NCI-H1694 treated with DMSO at 0.1 percent for 48 hours (cell line): ENCODE measurements at regions not wholly inside any gene's neighbourhood (a gene's known extent, or its start where the extent isn't known, plus 50 kb on each side); places are given as distances from the start of the nearest gene placed in this dataset.
A peak's percentile ranks its signal among the peaks of the same experiment; 100 is the strongest.

Source experiments
- DNase-seq: peaks from one replicate; lab custom pipeline; 2025; lab: John Stamatoyannopoulos, UW

DNA sequence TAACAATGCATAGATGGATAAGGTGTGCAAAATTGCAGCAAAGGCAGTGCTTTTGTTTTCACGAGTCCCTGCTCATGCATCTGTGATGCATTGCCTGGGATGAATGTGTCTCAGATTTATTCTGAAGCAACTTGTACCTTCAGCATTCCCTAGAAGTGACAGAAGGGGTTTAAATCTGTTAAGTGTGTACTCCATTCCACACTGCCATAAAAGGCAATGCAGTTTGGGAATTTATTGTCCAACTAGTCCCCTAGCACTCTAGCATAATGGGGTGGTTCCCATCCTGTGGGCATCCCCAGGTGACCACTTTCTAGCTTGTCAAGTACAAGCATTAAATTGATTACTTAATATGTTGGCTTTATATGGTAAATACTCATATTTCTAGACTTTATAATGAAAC is 306.5 kb upstream of the CBLB start:
- no peak for DNase-seq

GRCh38 chr3:106176734-106177133 is 307.9 kb upstream of the CBLB start:
- no peak for DNase-seq

- DNase-seq: no peak
These were observed 314.2 kb upstream of the CBLB start for GRCh38 chr3:106182950-106183511.

DNA sequence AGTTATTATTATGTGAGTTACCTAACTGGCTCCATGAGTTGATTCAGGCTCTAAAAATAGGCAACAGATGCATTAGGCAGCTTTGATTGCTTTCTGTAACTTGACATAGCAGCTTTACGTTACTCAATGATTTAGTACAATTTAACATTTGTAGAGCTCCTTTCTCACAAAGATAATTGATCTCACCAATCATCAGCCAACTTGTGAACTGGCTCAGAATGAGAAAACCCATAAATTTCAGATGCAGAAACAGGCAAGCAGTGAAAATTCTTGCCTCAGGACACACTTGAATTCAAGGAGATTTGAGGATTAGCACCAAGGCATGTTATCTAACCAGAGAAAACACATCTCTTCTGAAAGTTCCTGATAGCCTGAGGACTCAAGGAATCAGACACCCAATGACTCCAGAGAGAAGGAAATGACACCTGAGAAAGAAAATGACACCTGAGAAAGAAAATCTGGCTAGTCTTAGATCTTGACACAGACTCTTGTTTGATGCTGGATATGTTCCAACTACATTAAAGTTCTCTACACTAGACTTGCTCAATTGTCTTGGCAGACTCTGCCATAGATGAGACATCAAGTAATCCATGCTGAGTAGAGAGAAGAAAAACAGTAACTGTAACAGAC is 315.1 kb upstream of the CBLB start:
- DNase-seq: no peak

- no peak for DNase-seq
These were observed 316.0 kb upstream of the CBLB start for GRCh38 chr3:106184540-106185457.

DNA sequence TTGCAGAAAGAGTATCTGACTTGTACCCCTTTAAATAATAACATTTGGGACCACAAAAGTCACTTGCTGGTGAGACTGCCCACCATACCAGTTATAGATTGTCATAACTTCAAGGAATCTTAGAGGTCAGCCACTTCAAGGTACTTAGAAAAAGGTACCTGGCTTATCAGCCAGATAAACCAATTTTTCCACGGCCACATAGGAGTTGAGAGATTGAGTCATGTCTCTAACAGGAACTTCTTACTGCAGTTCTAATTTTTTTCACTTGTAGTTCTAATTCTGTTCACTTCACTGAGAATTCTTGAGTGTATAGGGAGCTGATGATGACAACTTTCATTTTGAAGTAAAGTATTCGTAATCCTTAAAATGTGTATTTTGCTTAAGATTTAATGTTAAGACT is 317.1 kb upstream of the CBLB start:
- no peak for DNase-seq

GRCh38 chr3:106190296-106190695 is 321.5 kb upstream of the CBLB start:
- DNase-seq: no peak

- DNase-seq: no peak
These were observed 322.4 kb upstream of the CBLB start for GRCh38 chr3:106191211-106191610.

DNA sequence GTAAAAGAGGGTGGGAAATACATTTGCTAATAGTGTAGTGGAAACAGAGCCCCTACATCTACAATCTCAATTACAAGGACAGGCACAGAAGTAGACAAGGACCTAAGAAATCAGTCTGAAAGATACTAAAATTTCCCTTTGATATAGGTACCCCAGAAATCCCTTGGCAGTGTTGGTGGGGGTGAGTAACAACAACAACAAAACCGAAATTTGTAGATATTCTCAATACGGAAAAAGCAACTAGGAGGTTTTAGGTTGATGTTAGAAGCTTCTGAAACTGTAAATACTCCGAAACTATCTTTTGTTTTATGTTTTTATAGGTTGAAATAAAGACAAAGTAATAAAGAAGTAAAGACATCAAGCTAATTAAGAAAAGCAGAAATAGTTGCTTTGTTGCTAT is 323.1 kb upstream of the CBLB start:
- no peak for DNase-seq

- no peak for DNase-seq
These were observed 325.1 kb upstream of the CBLB start for GRCh38 chr3:106193876-106194275.

- DNase-seq: no peak
These were observed 325.9 kb upstream of the CBLB start for GRCh38 chr3:106194726-106195125.

DNA sequence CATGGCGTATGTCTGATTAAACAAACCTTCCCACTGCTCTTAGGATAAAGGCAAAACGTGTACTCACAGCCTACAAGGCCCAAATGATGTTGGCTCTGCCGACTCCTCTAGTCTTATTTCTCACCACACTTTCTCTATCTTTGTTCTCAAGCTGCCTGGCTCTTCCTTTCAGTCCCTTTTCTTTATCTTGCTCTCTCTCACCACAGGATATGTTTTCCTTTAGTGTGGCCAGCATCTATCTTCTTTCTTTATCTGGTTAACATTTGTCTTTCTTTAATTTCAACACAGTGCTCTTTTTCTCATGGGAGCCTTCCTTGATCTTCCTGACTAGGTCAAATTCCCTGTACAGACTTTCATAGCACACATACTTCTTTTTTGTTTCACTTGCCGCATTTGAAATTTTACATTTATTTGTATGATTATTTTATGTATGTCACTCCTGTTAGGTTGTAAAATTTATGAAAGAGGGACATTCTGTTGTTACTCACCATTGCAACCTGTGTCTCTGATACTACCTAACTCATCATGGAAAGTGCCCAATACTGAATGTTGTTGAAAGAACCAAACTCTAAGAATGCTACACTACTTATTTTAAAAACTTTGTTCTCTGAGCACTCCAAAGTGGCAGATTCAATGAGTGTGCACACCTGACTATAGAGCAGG is 328.9 kb upstream of the CBLB start:
- DNase-seq: no peak

GRCh38 chr3:106204160-106204868 is 335.5 kb upstream of the CBLB start:
- DNase-seq: no peak

- no peak for DNase-seq
These were observed 337.3 kb upstream of the CBLB start for GRCh38 chr3:106206146-106206545.

GRCh38 chr3:106206613-106207012 is 337.8 kb upstream of the CBLB start:
- no peak for DNase-seq

GRCh38 chr3:106208251-106208650 is 339.4 kb upstream of the CBLB start:
- DNase-seq: no peak

DNA sequence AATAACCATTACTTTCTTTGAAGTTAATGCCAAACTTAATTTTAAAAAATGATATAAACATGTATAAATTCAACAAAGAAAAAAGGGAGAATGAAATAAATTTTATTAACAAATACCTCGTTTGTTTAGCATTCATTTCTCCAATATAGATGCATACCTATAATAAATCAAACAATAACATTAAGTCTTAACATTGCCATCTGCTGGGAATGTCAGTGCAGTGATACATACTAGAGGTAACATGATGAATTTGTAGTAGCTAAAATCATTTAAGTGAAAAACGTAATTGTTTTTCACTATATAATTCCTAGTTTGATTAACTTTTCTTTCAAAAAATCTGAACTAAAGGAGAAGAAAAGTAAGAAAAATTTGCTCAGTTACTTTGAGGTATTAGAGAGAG is 340.2 kb upstream of the CBLB start:
- DNase-seq: peak; percentile 40

GRCh38 chr3:106209482-106209881 is 340.7 kb upstream of the CBLB start:
- no peak for DNase-seq

- DNase-seq: no peak
These were observed 342.1 kb upstream of the CBLB start for GRCh38 chr3:106210923-106211322.

DNA sequence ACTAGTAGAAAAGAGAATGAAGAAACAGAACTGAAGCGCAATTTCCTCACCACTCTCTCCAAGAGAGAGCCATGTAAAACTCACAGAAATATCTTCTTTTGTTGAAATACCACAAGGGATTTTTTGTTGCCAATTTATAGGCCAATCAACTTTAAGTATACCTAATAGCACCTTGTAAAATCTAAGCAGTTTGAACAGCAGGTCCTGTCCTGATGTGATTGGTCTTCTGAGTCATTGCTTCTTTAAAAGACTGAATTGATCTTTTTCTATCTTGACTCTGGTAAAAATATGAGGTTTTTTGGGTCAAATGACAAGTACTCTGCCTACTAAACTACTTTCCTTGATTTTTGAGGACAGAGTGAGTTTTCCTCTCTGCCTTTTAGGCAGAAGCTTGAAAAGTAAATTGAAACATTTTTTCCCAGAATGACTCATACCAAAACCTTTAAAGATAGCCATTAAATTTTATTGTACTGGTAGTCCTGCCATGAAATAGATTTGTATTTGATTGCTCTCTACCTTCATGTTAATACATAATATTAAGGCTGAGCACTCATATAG is 343.9 kb upstream of the CBLB start:
- no peak for DNase-seq

- no peak for DNase-seq
These were observed 345.1 kb upstream of the CBLB start for GRCh38 chr3:106213954-106214353.

DNA sequence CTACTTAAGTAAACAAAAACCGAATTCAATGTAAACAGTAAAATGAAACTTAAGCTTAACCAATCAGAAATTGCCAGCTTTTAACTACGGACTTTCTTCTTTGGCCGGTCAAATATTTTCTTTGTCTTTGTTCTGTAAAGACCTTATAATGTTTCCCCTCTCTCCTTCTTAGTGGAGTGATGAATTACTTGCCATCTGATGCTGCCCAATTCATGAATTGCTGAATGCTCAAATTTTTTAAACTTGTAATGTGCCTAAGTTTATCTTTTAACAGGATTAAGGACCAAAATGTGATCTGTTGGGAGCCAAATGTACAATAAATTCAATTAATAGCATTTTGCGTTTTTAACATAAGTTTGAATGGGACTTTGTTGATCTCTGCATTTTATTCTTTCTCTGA is 345.8 kb upstream of the CBLB start:
- no peak for DNase-seq
